NB4 (cell line): ENCODE measurements at regions not wholly inside any gene's neighbourhood (a gene's known extent, or its start where the extent isn't known, plus 50 kb on each side); places are given as distances from the start of the nearest gene placed in this dataset.

Source experiments
- DNase-seq: peaks from one replicate; pipeline ENCODE4 v3.0.0; 2010; ENCODE audit warnings: low read depth
- H3K4me3 ChIP-seq: one replicate; pipeline ENCODE4 v1.5.1; 2011; ENCODE audit warnings: mild to moderate bottlenecking, low read depth, low read length, moderate library complexity
- CTCF ChIP-seq: IDR thresholded peaks from one replicate; pipeline ENCODE4 v1.5.1; 2012; ENCODE audit warnings: low read depth, low read length
- MAX ChIP-seq: IDR thresholded peaks from 2 replicates; pipeline ENCODE4 v1.6.1; 2011; ENCODE audit warnings: low read depth, low read length
- MYC ChIP-seq: IDR thresholded peaks from 2 replicates; pipeline ENCODE4 v1.6.1; 2011; ENCODE audit warnings: low read depth, low read length
- POLR2A ChIP-seq: IDR thresholded peaks from 2 replicates; pipeline ENCODE4 v1.6.1; 2011; ENCODE audit warnings: mild to moderate bottlenecking; ENCODE audit not compliant: insufficient read length; ENCODE audit errors: extremely low read depth

GRCh38 chr3:98974442-98974841, 72.9 kb upstream of the DCBLD2 start:
- no peak for DNase-seq
- no peak overlapping the region for H3K4me3 ChIP-seq
- TF ChIP-seq MYC (no peak), MAX (no peak)

GRCh38 chr3:98972720-98973119, 71.2 kb upstream of the DCBLD2 start:
- no peak for TF ChIP-seq MAX
- TF ChIP-seq POLR2A = no peak
- TF ChIP-seq MYC = no peak
- no peak for TF ChIP-seq CTCF
- H3K4me3 ChIP-seq = no peak overlapping the region
- no peak for DNase-seq

GRCh38 chr3:98972155-98972554, 70.7 kb upstream of the DCBLD2 start:
- H3K4me3 ChIP-seq = no peak overlapping the region
- no peak for DNase-seq
- no peak for TF ChIP-seq MAX

GRCh38 chr3:98971169-98971681, 69.7 kb upstream of the DCBLD2 start:
- no peak overlapping the region for H3K4me3 ChIP-seq
- TF ChIP-seq MYC = no peak
- TF ChIP-seq POLR2A = no peak
- no peak for TF ChIP-seq CTCF
- TF ChIP-seq MAX = no peak
- DNase-seq = no peak

- TF ChIP-seq MAX = no peak
- TF ChIP-seq MYC = no peak
- no peak for TF ChIP-seq POLR2A
- TF ChIP-seq CTCF = no peak
- DNase-seq = no peak
- H3K4me3 ChIP-seq = no peak overlapping the region
These were observed 67.8 kb upstream of the DCBLD2 start for GRCh38 chr3:98969295-98969694.

- DNase-seq = no peak
- no peak overlapping the region for H3K4me3 ChIP-seq
- no peak for TF ChIP-seq MAX
- no peak for TF ChIP-seq MYC
- no peak for TF ChIP-seq CTCF
- TF ChIP-seq POLR2A = no peak
These were observed 67.3 kb upstream of the DCBLD2 start for GRCh38 chr3:98968824-98969223.

GRCh38 chr3:98968347-98968746, 66.9 kb upstream of the DCBLD2 start:
- TF ChIP-seq POLR2A = no peak
- no peak for TF ChIP-seq MAX
- no peak for TF ChIP-seq CTCF
- no peak for TF ChIP-seq MYC
- DNase-seq = no peak
- H3K4me3 ChIP-seq = no peak overlapping the region
